GM19023 (cell line): ENCODE measurements at regions not wholly inside any gene's neighbourhood (a gene's known extent, or its start where the extent isn't known, plus 50 kb on each side); places are given as distances from the start of the nearest gene placed in this dataset.
"Not testable (repeated sequence)": the region's sequence is repeated elsewhere in the genome, so short reads cannot be mapped to it uniquely, and the experiment has no call there.

Experiments used
- ATAC-seq: cut with Tn5 transposase; IDR thresholded peaks from one replicate; pipeline ENCODE4 v1.9.1; 2021; ENCODE audit warnings: mild to moderate bottlenecking, moderate library complexity; ENCODE audit not compliant: unreplicated experiment

- no peak for ATAC-seq
Measured at GRCh38 chr9:13457795-13458194, 178.3 kb upstream of the MPDZ start.

GRCh38 chr9:13450723-13451122 is 171.2 kb upstream of the MPDZ start:
- peak; percentile 67 for ATAC-seq

GRCh38 chr9:13448482-13448881 is 169.0 kb upstream of the MPDZ start:
- no peak for ATAC-seq

- no peak for ATAC-seq
Measured at GRCh38 chr9:13447843-13448422, 168.4 kb upstream of the MPDZ start.

GRCh38 chr9:13446938-13447842 is 167.7 kb upstream of the MPDZ start:
- no peak for ATAC-seq

GRCh38 chr9:13446286-13446937 is 166.9 kb upstream of the MPDZ start:
- ATAC-seq: no peak

- ATAC-seq: no peak
Measured at GRCh38 chr9:13445103-13445500, 165.6 kb upstream of the MPDZ start.

- no peak for ATAC-seq
Measured at GRCh38 chr9:13444245-13445102, 165.0 kb upstream of the MPDZ start.

- ATAC-seq: no peak
Measured at GRCh38 chr9:13443346-13444244, 164.1 kb upstream of the MPDZ start.

GRCh38 chr9:13439685-13440476 is 160.4 kb upstream of the MPDZ start:
- no peak for ATAC-seq

- ATAC-seq: no peak
Measured at GRCh38 chr9:13437866-13438265, 158.4 kb upstream of the MPDZ start.

- no peak for ATAC-seq
Measured at GRCh38 chr9:13436591-13436990, 157.1 kb upstream of the MPDZ start.

- not testable (repeated sequence) for ATAC-seq
Measured at GRCh38 chr9:13433453-13433852, 154.0 kb upstream of the MPDZ start.

GRCh38 chr9:13432904-13433303 is 153.4 kb upstream of the MPDZ start:
- ATAC-seq: no peak

GRCh38 chr9:13431692-13432091 is 152.2 kb upstream of the MPDZ start:
- no peak for ATAC-seq

GRCh38 chr9:13431222-13431536 is 151.7 kb upstream of the MPDZ start:
- no peak for ATAC-seq

GRCh38 chr9:13430368-13431221 is 151.1 kb upstream of the MPDZ start:
- ATAC-seq: no peak
